GM12873 (cell line): ENCODE measurements at regions not wholly inside any gene's neighbourhood (a gene's known extent, or its start where the extent isn't known, plus 50 kb on each side); places are given as distances from the start of the nearest gene placed in this dataset.

Experiments used
- TF ChIP-seq, protein P1 (sequence below): IDR thresholded peaks from 2 replicates; pipeline ENCODE4 v1.5.1; 2012; ENCODE audit warnings: low read depth, mild to moderate bottlenecking, moderate library complexity, low read length, control low read depth; ENCODE audit not compliant: insufficient read depth; ENCODE audit errors: missing control alignments

DNA sequence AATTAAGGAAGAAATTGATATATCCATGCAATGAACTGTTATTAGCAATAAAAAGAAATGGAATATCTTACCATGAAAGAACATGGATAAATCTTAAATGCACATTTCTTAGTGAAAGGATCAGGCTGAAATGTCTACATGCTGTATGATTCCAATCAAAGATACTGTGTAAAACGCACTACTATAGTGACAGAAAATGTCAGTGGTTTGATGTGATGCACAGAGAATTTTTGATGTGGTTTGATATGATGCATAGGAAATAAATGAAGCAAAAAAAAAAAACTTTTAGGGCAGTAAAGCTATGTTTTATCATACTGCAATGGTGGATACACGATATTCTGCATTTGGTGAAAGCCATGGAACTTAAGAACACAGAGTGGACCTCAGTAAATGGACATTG, 547.6 kb downstream of the GABRG1 start:
- TF ChIP-seq, protein P1, sequence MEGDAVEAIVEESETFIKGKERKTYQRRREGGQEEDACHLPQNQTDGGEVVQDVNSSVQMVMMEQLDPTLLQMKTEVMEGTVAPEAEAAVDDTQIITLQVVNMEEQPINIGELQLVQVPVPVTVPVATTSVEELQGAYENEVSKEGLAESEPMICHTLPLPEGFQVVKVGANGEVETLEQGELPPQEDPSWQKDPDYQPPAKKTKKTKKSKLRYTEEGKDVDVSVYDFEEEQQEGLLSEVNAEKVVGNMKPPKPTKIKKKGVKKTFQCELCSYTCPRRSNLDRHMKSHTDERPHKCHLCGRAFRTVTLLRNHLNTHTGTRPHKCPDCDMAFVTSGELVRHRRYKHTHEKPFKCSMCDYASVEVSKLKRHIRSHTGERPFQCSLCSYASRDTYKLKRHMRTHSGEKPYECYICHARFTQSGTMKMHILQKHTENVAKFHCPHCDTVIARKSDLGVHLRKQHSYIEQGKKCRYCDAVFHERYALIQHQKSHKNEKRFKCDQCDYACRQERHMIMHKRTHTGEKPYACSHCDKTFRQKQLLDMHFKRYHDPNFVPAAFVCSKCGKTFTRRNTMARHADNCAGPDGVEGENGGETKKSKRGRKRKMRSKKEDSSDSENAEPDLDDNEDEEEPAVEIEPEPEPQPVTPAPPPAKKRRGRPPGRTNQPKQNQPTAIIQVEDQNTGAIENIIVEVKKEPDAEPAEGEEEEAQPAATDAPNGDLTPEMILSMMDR = no peak

DNA sequence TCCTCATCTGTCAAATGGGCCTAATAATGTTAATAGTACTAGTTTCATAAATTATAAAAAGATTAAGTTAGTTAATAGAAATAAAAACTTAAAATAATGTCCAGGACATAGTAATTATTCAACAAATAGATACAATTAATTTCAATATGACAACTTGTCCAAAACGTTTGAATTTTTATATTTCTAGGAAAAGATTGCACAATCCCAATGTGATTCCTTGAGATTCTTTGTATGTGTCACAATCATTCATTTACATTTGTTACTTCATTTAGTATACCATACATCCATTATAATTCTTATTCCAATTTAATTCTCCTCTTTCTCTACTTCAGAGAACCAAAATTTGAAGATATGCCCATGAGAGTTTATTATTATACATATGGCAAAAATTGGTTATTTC, 554.2 kb downstream of the GABRG1 start:
- TF ChIP-seq, protein P1 = no peak

DNA sequence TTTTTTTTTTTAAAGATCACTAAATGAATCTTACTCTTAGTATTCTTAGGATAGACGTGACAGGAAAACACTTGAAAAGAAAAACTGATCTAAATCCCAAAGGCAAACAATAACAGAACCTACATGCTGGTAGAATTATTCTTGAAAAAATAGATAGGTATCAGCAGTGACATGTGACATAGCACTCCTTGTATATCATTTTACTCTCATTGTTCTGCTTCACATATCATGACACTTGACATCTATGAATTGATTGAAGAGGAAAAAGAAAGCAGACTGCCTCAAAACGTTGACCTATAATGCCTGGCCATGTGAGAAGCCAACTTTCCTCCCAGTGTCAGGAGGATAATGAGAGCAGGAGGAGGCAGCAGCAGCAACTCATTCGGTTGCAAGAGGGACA, 555.2 kb downstream of the GABRG1 start:
- TF ChIP-seq, protein P1 = no peak

DNA sequence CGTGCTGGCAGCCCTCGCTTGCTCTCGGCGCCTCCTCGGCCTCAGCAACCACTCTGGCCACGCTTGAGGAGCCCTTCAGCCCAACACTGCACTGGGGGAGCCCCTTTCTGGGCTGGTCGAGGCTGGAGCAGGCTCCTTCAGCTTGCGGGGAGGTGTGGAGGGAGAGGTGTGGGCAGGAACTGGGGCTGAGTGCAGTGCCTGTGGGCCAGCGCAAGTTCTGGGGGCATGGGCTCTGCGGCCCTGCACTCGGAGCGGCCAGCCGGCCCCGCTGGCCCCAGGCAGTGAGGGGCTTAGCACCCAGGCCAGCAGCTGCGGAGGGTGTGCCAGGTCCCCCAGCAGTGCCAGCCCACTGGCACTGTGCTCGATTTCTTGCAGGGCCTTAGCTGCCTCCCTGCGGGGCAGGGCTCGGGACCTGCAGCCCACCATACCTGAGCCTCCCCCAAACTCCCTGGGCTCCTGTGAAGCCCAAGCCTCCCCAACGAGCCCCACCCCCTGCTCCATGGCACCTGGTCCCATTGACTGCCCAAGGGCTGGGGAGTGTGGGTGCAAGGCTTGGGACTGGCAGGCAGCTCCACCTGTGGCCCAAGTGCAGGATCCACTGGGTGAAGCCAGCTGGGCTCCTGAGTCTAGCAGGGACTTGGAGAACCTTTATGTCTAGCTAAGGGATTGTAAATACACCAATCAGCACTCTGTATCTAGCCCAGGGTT, 556.8 kb downstream of the GABRG1 start:
- TF ChIP-seq, protein P1 = no peak

DNA sequence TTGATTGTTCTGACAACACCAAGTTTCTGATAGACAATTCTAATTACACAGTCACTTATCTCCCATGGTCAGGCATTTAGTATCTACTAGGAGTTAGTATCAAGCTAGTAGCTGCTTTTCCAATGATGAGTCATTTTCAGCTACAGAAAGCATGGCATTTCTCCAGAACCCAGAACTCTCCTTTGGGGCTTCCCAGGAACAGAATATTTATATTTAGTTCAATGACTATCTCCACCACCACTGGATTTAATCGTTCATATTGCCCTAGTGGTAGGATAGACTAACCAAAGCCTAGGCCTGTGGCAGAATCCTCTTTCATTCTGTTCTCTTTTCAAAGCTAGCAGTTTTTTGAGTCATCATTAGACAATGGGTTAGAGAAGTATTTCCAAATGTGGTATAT, 569.4 kb downstream of the GABRG1 start:
- TF ChIP-seq, protein P1 = no peak

DNA sequence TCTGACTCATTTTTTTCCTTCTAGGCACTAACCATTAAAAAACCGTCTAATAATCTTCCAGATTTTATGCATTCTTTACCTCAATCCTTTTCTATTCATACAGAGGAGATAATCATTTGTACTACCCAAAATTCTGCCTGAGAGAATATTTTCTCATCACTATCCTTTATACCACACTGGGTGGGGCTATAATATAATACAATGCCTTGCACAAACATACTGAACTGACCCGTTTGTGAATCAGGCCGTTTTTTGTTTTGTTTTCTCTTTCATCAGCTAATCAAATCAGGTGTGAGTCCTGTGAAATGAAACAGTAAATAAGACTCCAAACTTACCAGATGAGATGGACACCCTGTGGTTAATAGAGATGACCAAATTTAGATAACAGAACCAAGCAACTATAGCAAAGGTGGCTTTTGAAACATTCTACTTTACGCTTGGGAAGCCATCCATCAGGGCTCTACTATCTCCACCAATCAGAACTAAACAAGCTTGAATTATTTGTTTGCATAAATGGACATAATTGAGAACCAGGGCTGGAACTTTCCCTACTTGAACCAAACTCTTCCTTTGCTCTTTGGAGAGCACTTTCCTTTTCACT, 573.0 kb downstream of the GABRG1 start:
- TF ChIP-seq, protein P1 = no peak

DNA sequence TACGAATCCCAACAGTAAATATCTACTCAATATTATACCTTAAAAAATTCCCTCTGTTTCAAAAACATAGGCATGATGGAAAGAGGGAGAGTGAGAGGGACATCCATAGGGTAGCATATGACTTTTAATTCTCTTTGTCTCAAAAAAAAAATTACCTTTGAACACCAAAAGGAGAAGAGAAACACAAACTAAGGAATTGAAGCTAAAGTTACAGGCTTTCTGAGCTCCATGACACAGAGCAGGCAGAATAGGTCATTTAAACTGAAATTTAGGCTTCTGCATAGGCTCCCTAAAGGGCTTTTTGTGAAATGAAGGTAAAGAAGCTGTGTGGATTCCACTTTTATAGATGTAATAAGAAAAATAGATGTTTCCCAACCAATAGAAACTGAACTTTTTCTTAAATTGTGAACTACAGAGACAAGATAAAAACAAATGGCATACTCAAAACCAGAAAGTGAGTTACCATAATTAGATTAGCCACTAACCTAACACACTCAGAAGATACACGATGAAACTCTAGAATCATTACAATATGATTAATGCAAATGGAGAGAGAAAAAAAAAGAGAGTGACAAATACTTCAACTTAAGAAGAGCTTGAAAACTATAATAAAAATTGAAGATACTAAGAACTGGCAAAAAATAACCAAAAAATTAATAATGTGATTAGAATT, 584.6 kb downstream of the GABRG1 start:
- TF ChIP-seq, protein P1 = no peak
